Mammary epithelial cell (primary cell): ENCODE measurements at regions not wholly inside any gene's neighbourhood (a gene's known extent, or its start where the extent isn't known, plus 50 kb on each side); places are given as distances from the start of the nearest gene placed in this dataset.

Experiments used
- CTCF ChIP-seq, 2 donors: IDR thresholded peaks in 1 of 2; conservative IDR thresholded peaks in 1 of 2; 2 replicates each; pipeline ENCODE4 v1.5.1; 2011 to 2012; ENCODE audit warnings: inconsistent platforms in 2 of 2, low read length in 2 of 2, mild to moderate bottlenecking in 2 of 2, control low read depth in 1 of 2, low read depth in 1 of 2; ENCODE audit not compliant: insufficient read depth in 1 of 2; ENCODE audit errors: extremely low read depth in 1 of 2
- EZH2 ChIP-seq: IDR thresholded peaks from 2 replicates; pipeline ENCODE4 v1.6.1; 2012; ENCODE audit warnings: low read length, inconsistent platforms, borderline replicate concordance

GRCh38 chrX:106484233-106484632, 127.5 kb upstream of the RADX start:
- no peak for TF ChIP-seq CTCF (conservative IDR thresholded peaks at IDR 0.05 in 1 of 2, IDR thresholded peaks at IDR 0.05 in 1 of 2; ENCODE audit: extremely low read depth in 1 of 2, insufficient read depth in 1 of 2, low read depth in 1 of 2, low read length in 2 of 2)
- no peak for TF ChIP-seq EZH2
